A673 (cell line): ENCODE measurements at regions not wholly inside any gene's neighbourhood (a gene's known extent, or its start where the extent isn't known, plus 50 kb on each side); places are given as distances from the start of the nearest gene placed in this dataset.

Experiments
- EZH2 ChIP-seq: fragments of 200-600 bp; sonication (generic); IDR thresholded peaks from 2 replicates; pipeline ENCODE4 v1.6.1; 2017; ENCODE audit warnings: borderline replicate concordance, low read depth, mild to moderate bottlenecking, mixed read lengths, antibody characterized with exemption, low read length; ENCODE audit not compliant: poor library complexity, severe bottlenecking
- TF ChIP-seq, protein P1 (sequence below): fragments of 300-800, 200-600 bp; sonication (generic); conservative IDR thresholded peaks from 2 replicates; pipeline ENCODE4 v1.5.1; 2017; ENCODE audit warnings: low read depth, mild to moderate bottlenecking, antibody characterized with exemption, low read length, moderate library complexity, mixed read lengths

DNA sequence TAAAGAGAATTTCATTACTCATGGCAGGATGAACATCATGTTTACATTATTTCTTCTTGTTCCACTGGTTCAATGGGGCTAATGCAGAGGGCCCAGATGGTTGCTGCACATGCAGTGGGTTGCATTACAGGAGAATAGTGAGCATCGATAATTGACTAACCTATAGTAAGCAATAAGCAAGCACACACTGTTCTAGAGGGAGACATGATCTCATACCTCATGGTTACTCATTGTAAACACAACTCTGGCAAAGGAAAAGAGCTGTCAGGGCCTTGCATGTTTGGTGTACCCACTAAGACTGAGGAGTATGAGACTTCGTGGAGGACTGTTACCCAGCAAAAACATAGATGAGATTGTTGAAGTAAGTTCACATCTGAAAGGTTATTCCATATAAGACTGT lies 885.6 kb upstream of the VRK2 start:
- TF ChIP-seq, protein P1, sequence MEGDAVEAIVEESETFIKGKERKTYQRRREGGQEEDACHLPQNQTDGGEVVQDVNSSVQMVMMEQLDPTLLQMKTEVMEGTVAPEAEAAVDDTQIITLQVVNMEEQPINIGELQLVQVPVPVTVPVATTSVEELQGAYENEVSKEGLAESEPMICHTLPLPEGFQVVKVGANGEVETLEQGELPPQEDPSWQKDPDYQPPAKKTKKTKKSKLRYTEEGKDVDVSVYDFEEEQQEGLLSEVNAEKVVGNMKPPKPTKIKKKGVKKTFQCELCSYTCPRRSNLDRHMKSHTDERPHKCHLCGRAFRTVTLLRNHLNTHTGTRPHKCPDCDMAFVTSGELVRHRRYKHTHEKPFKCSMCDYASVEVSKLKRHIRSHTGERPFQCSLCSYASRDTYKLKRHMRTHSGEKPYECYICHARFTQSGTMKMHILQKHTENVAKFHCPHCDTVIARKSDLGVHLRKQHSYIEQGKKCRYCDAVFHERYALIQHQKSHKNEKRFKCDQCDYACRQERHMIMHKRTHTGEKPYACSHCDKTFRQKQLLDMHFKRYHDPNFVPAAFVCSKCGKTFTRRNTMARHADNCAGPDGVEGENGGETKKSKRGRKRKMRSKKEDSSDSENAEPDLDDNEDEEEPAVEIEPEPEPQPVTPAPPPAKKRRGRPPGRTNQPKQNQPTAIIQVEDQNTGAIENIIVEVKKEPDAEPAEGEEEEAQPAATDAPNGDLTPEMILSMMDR: no peak
- no peak for TF ChIP-seq EZH2
